HFF-Myc (cell line): ENCODE measurements at regions not wholly inside any gene's neighbourhood (a gene's known extent, or its start where the extent isn't known, plus 50 kb on each side); places are given as distances from the start of the nearest gene placed in this dataset.

Source experiments
- DNase-seq: peaks from one replicate; pipeline ENCODE4 v3.0.0-alpha.2; 2011; ENCODE audit warnings: low read depth; ENCODE audit errors: extremely low read depth
- H3K4me3 ChIP-seq: replicated peaks from 2 replicates; pipeline ENCODE4 v1.5.1; 2011; ENCODE audit warnings: low read depth, mild to moderate bottlenecking, control low read depth, low read length
- TF ChIP-seq, protein P1 (sequence below): IDR thresholded peaks from 2 replicates; pipeline ENCODE4 v1.5.1; 2012; ENCODE audit warnings: mild to moderate bottlenecking, low read depth, low read length, control low read depth; ENCODE audit errors: missing control alignments

DNA sequence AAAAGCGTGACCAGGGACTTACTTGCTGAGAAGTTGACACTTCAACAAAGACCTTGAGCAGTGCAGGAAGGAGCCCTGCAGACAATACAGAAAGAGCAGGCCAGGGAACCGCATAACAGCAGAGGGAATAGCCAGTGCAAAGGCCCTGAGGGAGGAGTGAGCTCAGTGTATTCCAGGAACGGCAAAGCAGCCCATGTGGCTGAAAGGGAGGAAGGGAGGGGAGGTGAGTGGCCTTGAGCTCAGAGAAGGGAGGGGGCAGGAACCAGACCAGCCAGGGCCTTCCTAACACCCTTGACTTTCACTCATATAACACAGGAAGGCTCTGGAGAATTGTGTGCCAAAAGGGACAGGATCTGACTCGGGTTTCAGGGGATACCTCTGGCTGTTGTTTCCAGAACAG, 112.2 kb downstream of the BCOR start:
- TF ChIP-seq, protein P1, sequence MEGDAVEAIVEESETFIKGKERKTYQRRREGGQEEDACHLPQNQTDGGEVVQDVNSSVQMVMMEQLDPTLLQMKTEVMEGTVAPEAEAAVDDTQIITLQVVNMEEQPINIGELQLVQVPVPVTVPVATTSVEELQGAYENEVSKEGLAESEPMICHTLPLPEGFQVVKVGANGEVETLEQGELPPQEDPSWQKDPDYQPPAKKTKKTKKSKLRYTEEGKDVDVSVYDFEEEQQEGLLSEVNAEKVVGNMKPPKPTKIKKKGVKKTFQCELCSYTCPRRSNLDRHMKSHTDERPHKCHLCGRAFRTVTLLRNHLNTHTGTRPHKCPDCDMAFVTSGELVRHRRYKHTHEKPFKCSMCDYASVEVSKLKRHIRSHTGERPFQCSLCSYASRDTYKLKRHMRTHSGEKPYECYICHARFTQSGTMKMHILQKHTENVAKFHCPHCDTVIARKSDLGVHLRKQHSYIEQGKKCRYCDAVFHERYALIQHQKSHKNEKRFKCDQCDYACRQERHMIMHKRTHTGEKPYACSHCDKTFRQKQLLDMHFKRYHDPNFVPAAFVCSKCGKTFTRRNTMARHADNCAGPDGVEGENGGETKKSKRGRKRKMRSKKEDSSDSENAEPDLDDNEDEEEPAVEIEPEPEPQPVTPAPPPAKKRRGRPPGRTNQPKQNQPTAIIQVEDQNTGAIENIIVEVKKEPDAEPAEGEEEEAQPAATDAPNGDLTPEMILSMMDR, result no peak
- no peak for DNase-seq
- H3K4me3 ChIP-seq, result no peak overlapping the region

DNA sequence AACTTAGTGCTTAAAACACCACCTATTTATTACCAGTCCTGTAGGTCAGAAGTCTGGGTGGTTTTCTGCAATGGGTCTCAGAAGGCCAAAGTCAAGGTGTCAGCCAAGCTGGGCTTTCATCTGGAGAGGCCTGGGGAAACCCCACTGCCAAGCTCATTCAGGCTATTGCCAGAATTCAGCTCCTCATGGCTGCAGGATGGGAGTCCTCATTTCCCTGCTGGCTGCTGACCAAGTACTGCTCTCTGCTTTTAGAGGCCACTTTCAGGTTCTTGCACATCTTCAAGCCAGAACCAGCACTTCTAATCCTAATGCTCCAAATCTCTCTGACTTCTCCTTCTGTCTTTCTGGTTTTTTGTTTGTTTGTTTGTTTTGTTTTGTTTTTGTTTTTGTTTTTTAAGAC, 109.3 kb downstream of the BCOR start:
- no peak overlapping the region for H3K4me3 ChIP-seq
- TF ChIP-seq, protein P1, result no peak
- no peak for DNase-seq

DNA sequence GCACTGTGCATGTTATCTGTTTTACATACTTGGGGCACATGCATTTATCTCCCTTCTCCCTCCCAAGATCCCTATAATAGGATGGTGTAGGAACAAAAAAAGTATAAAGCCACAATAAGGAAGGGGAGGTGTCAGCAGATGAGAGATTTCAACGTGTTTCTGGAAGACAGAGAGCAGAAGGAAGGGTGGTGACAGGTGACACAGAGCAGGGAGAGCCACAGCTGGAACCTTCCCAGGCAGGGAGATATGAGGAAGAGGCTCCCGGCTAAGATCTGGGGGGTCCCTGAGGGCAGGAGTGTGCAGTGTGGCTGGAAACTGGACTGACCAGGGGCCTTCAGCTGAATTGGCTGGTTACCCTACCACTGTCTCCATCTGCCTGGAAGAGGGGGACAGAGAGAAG, 107.4 kb downstream of the BCOR start:
- no peak overlapping the region for H3K4me3 ChIP-seq
- DNase-seq, result no peak
- TF ChIP-seq, protein P1, result no peak

DNA sequence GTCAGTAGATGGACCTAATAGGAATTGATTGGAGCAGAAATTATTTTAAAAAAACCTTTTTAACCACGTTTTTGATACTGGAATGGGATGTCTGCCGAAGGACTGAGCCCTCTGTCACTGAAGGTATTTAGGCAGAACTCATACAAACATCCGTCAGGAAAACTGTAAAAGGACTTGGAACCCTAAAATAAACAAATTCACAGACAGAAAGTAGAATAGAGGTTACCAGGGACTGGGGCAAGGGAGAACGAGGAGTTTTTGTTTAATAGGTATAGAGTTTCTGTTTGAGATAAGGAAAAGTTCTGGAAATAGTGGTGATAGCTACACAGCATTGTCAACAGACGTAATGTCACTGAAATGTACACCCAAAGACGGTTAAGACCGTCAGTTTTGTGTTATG, 105.5 kb downstream of the BCOR start:
- no peak for DNase-seq
- H3K4me3 ChIP-seq, result no peak overlapping the region
- TF ChIP-seq, protein P1, result no peak

DNA sequence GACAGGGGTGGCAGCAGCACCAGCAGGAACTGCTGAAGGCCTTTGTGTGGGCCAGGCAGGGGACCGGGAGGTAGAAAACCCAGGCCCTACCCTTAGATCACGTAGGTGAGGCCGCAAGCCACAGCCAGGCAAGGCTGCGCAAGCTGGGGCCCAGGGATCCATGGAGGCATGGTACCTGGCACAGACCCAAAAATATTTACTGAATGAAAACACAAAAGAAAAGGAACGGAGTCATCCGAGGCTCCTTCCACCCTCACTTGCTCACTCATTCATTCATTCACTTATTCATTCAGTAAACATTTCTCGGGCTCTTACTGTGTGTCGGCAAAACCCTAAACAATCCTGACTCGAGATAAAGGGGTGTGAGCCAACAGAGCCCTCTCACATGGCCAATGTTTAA, 102.3 kb downstream of the BCOR start:
- H3K4me3 ChIP-seq, result no peak overlapping the region
- TF ChIP-seq, protein P1, result no peak
- DNase-seq, result no peak

DNA sequence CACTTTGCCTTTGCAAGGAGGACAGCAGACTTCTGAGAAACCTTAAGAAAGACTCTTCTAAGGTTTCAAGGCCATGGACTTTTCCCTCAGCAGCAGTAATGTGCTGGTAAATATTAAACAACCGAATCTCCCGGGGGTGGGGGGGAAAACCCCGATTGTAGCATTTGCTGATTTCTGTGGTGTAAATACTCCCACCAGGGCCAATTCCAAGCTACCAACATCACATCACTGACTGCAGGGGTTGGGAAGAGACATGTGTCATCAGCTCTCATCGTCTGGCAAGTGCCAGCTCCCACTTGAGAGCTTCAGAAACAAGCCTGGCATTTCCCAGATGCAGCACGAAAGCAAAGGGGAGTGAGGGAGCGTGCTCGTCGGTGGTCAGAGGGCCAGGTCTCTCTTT, 101.2 kb downstream of the BCOR start:
- DNase-seq, result no peak
- no peak overlapping the region for H3K4me3 ChIP-seq
- TF ChIP-seq, protein P1, result no peak

DNA sequence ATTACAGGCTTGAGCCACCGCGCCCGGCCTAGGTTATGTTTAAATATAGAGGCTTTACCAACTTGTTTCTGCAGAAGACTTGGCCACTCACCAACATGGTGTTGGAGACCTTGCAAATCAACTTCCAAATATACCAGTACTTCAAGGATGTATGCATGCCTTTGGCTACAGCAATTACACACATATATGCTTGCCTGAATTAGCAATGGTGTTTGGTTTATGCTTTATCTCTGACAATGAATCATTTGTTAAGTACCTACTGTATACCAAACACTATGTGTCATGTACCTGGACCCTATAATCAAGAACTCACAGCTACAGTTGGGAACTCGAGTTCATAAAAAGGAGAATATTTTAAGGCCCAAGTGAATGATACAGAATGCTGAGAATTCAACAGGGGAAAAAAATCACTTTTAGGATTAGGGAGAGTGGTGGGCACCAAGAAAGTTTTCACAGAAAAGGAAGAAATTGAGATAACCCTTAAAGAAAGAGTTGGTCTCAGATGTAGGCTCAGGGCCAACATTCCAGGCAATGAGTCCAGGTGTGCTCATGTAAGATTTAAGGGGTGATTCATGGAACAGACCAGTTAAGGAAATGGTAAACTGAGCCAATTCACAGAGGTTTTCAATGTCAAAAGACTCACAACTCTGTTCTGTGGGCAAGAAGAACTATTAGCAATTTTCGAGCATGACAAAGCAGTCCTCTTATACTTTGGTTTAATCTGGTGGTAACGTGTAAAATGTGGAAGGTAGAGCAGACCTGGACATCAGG, 98.9 kb downstream of the BCOR start:
- no peak overlapping the region for H3K4me3 ChIP-seq
- no peak for DNase-seq
- TF ChIP-seq, protein P1, result no peak
